ENCODE measurements at regions not wholly inside any gene's neighbourhood (a gene's known extent, or its start where the extent isn't known, plus 50 kb on each side); places are given as distances from the start of the nearest gene placed in this dataset.
"Not testable (repeated sequence)": the region's sequence is repeated elsewhere in the genome, so short reads cannot be mapped to it uniquely, and the experiment has no call there.

- DNase-seq (ENCODE audit: low read depth in 1 of 2, low spot score in 1 of 2) = not testable (repeated sequence)
Observed at GRCh38 chr18:39444957-39445356, 1879.4 kb upstream of the CELF4 start.

- no peak for DNase-seq (ENCODE audit: low read depth in 1 of 2, low spot score in 1 of 2)
Observed at GRCh38 chr18:39441648-39442047, 1876.0 kb upstream of the CELF4 start.

- no peak for DNase-seq (ENCODE audit: low read depth in 1 of 2, low spot score in 1 of 2)
Observed at GRCh38 chr18:39435996-39436395, 1870.4 kb upstream of the CELF4 start.

DNA sequence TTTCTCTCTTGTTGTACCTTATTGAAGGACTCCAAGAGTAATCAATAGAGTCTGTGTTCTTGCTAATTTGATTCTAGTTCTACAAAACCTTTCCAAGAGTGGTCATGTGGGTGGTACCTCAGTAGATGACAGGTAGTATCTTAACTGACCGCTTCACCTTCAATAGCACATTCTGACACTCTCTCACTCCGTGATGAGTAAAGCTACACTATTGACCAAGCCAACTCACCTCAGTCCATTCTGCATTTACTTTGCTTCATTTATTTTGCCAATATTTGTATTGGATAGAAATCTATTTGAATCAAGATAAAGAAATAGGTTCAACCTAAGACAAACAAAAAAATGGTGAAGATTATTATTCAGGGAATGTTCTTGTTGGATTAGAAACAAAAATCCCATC is 1869.6 kb upstream of the CELF4 start:
- no peak for DNase-seq (ENCODE audit: low read depth in 1 of 2, low spot score in 1 of 2)

DNA sequence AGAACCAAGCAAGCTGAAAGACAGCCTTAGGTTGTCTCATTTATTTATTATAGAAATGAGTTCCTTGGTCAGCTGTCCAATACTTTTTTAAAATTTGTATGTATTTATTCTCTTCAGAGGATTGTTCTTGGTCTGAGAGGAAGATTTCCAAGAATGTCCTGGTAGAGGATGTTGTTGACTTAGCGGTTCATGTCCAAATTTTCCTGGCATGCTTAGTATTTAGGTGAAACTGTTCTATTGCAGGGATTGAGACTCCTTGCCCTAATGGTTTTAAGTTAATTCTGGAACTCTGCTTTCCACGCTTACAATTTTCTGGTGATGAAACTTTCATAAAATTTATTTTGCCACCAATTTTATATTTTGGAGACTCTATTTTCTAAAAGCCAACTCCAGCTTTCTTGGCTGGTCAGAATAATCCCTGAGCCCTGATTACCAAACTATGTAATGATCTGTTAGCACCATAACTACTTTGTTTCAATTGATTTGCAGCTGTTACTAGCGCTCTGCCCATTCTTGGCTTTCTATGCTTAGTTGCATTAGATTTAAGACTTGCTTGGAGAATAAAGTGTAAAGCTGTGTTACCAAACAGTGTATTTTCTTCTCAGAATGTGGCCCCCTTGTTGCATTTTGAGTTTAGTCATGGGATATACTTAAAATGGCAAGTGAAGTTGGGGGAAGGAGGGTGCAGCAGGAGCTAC is 1868.8 kb upstream of the CELF4 start:
- no peak for DNase-seq (ENCODE audit: low read depth in 1 of 2, low spot score in 1 of 2)

- no peak for DNase-seq (ENCODE audit: low read depth in 1 of 2, low spot score in 1 of 2)
Observed at GRCh38 chr18:39425172-39425850, 1859.7 kb upstream of the CELF4 start.

DNA sequence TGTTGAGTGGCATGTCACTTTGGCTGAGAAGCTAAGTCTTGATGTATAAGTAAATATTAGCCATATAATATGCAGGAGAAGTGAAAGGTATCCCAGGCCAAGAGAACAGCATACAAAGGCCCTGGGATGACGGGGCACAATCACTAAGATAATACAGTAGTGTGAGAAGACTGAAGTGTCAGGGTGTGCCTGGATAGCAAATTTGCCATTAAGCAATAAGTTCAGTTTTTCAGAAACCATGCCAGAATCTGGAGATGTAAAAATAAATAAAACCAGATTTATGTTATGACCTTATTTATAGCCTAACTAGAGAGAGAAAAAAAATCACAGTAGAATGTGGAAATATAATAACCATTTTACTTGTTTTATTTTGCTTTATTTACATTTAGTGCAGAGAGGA is 1858.7 kb upstream of the CELF4 start:
- DNase-seq (ENCODE audit: low read depth in 1 of 2, low spot score in 1 of 2) = no peak

- DNase-seq (ENCODE audit: low read depth in 1 of 2, low spot score in 1 of 2) = no peak
Observed at GRCh38 chr18:39421276-39421675, 1855.7 kb upstream of the CELF4 start.

- DNase-seq (ENCODE audit: low read depth in 1 of 2, low spot score in 1 of 2) = no peak
Observed at GRCh38 chr18:39419315-39419714, 1853.7 kb upstream of the CELF4 start.

DNA sequence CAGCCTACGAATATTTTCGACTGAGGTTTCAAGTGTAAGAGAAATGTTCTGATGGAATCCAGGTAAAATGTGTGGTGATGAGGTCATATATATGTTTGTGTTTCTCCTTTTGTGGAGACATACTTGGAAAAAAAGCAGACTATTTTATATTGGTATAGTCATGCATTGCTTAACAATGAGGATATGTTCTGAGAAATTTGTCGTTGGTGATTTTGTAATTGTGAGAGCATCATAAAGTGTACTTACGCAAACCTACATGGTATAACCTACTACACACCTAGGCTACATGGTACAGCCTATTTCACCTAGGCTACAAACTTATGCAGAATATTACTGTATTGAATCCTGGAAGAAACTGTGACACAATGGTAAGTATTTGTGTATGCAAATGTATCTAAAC is 1849.9 kb upstream of the CELF4 start:
- no peak for DNase-seq (ENCODE audit: low read depth in 1 of 2, low spot score in 1 of 2)

- DNase-seq (ENCODE audit: low read depth in 1 of 2, low spot score in 1 of 2) = no peak
Observed at GRCh38 chr18:39414009-39414700, 1848.6 kb upstream of the CELF4 start.

DNA sequence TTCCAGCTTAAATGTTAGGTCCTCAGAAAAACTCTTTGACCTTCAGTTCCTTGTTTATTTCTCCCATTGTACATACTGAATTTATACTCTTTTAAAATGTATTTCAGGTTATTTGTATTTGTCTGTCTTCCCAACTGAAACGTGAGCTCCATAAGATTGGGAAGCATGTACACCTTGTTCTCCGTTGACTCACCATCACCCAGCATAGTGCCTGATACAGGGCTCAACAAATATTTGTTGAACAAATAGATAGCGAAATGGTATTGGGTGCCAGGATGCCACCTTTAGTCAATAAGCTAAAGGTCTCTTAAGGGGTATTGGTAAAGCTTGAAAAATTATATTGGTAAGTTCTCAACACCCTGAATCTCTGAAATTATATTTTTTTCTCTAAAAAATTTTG is 1841.3 kb upstream of the CELF4 start:
- DNase-seq (ENCODE audit: low read depth in 1 of 2, low spot score in 1 of 2) = no peak

GRCh38 chr18:39403121-39403520 is 1837.5 kb upstream of the CELF4 start:
- DNase-seq (ENCODE audit: low read depth in 1 of 2, low spot score in 1 of 2) = no peak

DNA sequence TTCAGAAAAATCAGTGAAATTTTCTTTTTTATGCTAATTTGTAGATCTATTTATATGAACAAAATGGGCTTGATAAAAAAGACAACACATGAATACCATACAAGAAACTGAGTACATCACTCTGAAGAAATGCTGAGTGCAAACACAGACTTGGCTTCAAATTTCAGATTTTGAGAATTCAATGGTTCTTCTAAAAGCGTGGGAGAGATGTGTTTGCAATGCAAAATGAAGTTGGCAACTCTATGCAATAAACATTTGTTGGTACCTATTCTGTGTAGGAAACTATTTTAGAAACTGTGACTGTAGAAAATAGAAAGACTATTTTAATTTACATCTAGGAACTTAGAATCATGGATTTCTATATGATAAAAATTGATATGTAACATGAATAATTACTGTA is 1834.1 kb upstream of the CELF4 start:
- DNase-seq (ENCODE audit: low read depth in 1 of 2, low spot score in 1 of 2) = no peak

- no peak for DNase-seq (ENCODE audit: low read depth in 1 of 2, low spot score in 1 of 2)
Observed at GRCh38 chr18:39396168-39396567, 1830.6 kb upstream of the CELF4 start.

DNA sequence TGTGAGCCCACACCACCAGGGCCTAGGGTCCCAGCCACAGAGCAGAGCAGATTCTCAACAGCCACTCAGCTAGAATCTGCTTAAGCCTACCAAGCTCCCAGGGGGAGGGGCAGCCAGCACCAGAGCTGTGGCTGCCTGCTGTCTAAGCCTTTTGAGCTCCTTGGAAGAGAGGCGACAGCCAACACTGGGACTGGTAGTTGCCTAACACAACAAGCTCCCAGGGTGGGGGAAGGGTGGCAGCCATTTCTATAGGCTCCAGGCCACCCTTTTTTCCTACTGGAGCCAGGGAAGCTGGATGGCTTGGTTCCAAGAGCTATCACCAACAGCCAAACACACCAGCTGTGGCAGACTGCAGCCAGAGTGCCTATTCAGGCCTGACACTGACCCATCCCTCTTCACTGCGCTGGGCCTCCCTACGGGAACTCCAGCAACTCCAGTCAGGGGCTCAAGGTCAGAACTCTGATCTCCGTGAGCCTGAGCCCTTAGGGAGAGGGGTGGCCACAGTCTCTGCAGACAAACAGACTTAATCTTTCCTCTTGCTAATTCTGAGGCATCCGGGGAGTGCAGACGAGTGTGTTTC is 1824.3 kb upstream of the CELF4 start:
- no peak for DNase-seq (ENCODE audit: low read depth in 1 of 2, low spot score in 1 of 2)

GRCh38 chr18:39380866-39381265 is 1815.3 kb upstream of the CELF4 start:
- DNase-seq (ENCODE audit: low read depth in 1 of 2, low spot score in 1 of 2) = no peak

- DNase-seq (ENCODE audit: low read depth in 1 of 2, low spot score in 1 of 2) = no peak
Observed at GRCh38 chr18:39380186-39380725, 1814.7 kb upstream of the CELF4 start.

DNA sequence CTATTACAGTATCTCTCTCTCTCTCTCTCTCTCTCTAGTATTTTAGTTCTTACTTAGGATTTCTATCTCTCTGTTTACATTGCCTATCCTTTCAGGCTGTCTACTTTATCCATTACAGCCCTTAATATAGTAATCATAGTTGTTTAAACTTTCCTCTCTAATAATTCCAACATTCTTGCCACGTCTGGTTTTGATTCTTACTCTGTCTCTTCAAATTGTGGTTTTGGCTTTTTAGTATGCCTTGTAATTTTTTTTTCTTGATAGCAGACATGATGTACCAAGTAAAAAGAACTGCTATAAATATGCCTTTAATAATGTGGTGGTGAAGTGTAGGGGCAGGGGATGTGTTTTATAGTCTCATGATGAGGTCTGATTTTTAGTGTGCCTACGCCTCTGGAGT is 1809.5 kb upstream of the CELF4 start:
- no peak for DNase-seq (ENCODE audit: low read depth in 1 of 2, low spot score in 1 of 2)

GRCh38 chr18:39371996-39372395 is 1806.4 kb upstream of the CELF4 start:
- no peak for DNase-seq (ENCODE audit: low read depth in 1 of 2, low spot score in 1 of 2)

- DNase-seq (ENCODE audit: low read depth in 1 of 2, low spot score in 1 of 2) = no peak
Observed at GRCh38 chr18:39366656-39367055, 1801.1 kb upstream of the CELF4 start.

Data from stimulated activated CD4-positive, alpha-beta T cell treated with anti-CD3 and anti-CD28 coated beads, Interleukin-15, amount 100 ng/mL, for 1 hour (primary cell).